ENCODE measurements at regions not wholly inside any gene's neighbourhood (a gene's known extent, or its start where the extent isn't known, plus 50 kb on each side); places are given as distances from the start of the nearest gene placed in this dataset.

GRCh38 chr15:47661661-47662180 lies 55.6 kb upstream of the SEMA6D start:
- Mint-ChIP-seq H3K27ac (no peak overlapping the region), H3K4me3 (no peak overlapping the region), H3K4me1 (no peaks in the 10 kb centered on the region), H3K27me3 (no peaks in the 10 kb centered on the region), H3K9me3 (peaks cover 0 to 2% of the 10 kb centered on the region in 2 donors)
- ATAC-seq (no peak), DNase-seq (no peak)

- Mint-ChIP-seq H3K4me3 (no peak overlapping the region), H3K27ac (no peak overlapping the region), H3K27me3 (no peaks in the 10 kb centered on the region), H3K9me3 (peaks cover 0 to 5% of the 10 kb centered on the region in 2 donors), H3K4me1 (no peaks in the 10 kb centered on the region)
- ATAC-seq: no peak
- DNase-seq: no peak
These were observed 54.2 kb upstream of the SEMA6D start for GRCh38 chr15:47663101-47663500.

All from stimulated activated naive CD8-positive, alpha-beta T cell treated with anti-CD3 and anti-CD28 coated beads, Interleukin-15, amount 100 ng/mL, for 72 hours (primary cell).